ENCODE measurements at regions not wholly inside any gene's neighbourhood (a gene's known extent, or its start where the extent isn't known, plus 50 kb on each side); places are given as distances from the start of the nearest gene placed in this dataset.
A peak's percentile ranks its signal among the peaks of the same experiment; 100 is the strongest.

DNA sequence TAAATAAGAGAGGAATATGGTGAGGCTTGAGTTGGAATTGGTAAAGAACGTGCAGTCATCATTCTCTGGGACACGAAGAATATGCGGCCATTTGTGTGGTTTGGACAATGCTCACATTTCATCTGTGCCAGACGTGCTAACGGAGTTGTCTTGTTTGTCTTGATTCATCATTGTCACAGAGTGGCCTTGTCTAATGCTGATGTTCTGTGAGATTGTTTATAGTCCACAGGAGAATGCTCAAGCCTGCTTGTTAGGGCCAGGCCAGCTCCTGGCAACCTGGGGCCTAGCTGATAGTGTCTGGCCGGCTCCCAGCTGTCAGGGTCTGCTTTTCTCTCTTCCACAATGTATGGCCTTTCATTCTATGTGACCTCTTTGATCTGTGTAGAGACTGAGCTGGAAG is 384.7 kb downstream of the EDEM1 start:
- no peak for DNase-seq (ENCODE audit: low read depth)
- TF ChIP-seq CTCF (IDR thresholded peaks at IDR 0.05; ENCODE audit: control insufficient read depth, extremely low read depth, insufficient read depth): no peak
- H3K4me3 ChIP-seq (ENCODE audit: low read depth, low read length): no peak overlapping the region

DNA sequence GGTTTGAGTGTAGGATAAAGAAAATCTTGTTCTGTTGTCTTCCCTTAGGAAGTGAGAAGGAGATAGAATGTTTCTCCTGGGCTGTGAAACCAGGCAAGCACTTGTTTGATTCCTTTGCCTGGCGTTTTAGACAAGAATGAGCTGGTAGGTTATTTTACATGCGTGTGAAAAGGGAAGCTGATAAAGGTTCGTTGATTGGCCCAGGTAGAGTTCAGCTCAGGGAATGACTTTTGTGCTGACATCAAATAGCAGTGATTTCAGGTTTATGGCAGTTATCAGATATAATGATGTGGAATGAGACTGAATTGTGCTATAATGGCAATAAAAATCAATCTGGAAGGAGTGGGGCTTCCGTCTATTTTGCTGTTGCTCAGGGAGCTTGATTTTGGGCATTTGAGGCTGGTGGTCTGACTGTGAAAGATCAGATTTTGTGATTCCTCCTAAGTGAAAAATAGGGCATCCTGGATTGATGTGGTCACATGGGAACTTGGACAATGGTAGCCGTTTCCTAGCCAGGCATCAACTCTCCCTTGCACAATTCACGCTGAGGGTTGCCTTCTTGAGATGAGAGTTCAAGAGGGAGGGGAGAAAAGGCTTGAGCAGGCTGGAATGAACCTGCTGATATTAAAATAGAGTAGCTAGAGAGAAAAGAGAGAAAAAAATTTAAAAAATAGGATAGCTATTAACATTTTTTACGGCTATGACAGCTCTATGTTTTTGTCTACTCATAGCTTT is 388.9 kb downstream of the EDEM1 start:
- DNase-seq (ENCODE audit: low read depth): no peak
- no peak for TF ChIP-seq CTCF (IDR thresholded peaks at IDR 0.05; ENCODE audit: control insufficient read depth, extremely low read depth, insufficient read depth)
- H3K4me3 ChIP-seq (ENCODE audit: low read depth, low read length): no peak overlapping the region

DNA sequence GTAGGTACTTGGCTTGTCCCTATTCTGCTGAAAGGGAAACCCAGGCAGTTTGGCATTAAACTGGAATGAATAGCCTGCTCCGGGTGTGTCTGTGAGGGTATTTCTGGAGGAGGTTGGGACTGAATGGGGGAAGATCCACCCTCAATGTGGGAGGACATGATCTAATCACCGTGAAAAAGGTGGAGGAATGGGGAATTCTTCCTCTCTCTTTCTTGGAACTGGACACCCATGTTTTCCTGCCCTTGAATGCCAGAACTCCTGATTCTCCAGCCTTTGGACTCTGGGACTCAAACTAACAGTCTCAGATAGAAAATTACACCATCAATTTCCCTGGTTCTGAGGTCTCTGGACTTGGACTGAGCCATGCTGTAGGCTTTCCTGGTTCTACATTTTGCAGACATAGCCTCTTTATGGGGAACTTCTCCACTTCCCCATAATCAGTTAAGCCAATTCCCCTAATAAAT is 391.7 kb downstream of the EDEM1 start:
- no peak for DNase-seq (ENCODE audit: low read depth)
- H3K4me3 ChIP-seq (ENCODE audit: low read depth, low read length): no peak overlapping the region
- TF ChIP-seq CTCF (IDR thresholded peaks at IDR 0.05; ENCODE audit: control insufficient read depth, extremely low read depth, insufficient read depth): no peak

DNA sequence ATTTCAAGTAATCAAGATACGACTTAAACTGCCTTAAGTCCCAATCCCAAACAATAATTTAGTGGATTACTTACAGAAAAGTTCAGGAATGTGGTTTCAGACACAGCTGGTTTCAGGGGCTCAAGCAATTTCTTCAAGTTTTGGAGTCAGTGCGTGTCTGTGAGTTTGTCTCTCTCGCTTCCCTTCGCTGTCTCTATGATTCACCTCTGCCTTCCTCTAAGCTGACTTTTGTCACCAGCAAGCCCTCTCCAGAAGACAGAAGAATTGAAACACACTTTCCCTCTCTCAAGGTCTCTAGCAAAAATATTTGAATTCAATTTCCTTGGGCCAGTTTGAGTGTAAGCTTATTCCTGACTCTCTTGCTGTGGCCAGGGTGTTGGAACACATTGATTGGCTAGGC is 392.4 kb downstream of the EDEM1 start:
- no peak overlapping the region for H3K4me3 ChIP-seq (ENCODE audit: low read depth, low read length)
- DNase-seq (ENCODE audit: low read depth): no peak
- no peak for TF ChIP-seq CTCF (IDR thresholded peaks at IDR 0.05; ENCODE audit: control insufficient read depth, extremely low read depth, insufficient read depth)

- no peak for TF ChIP-seq CTCF (IDR thresholded peaks at IDR 0.05; ENCODE audit: control insufficient read depth, extremely low read depth, insufficient read depth)
- no peak for DNase-seq (ENCODE audit: low read depth)
- no peak overlapping the region for H3K4me3 ChIP-seq (ENCODE audit: low read depth, low read length)
These were observed 393.3 kb downstream of the EDEM1 start for GRCh38 chr3:5580826-5581225.

GRCh38 chr3:5581743-5582142 is 394.2 kb downstream of the EDEM1 start:
- no peak for DNase-seq (ENCODE audit: low read depth)
- H3K4me3 ChIP-seq (ENCODE audit: low read depth, low read length): no peak overlapping the region
- TF ChIP-seq CTCF (IDR thresholded peaks at IDR 0.05; ENCODE audit: control insufficient read depth, extremely low read depth, insufficient read depth): no peak

GRCh38 chr3:5583920-5584319 is 396.4 kb downstream of the EDEM1 start:
- no peak for DNase-seq (ENCODE audit: low read depth)
- peak; percentile 23; the same call in 1 of the 2 replicates for TF ChIP-seq CTCF (IDR thresholded peaks at IDR 0.05; ENCODE audit: control insufficient read depth, extremely low read depth, insufficient read depth)

More at GRCh38 chr3:5583920-5584319, 396.4 kb downstream of the EDEM1 start:
- H3K4me3 ChIP-seq (ENCODE audit: low read depth, low read length): no peak overlapping the region
